HEK293T (cell line): ENCODE measurements at regions not wholly inside any gene's neighbourhood (a gene's known extent, or its start where the extent isn't known, plus 50 kb on each side); places are given as distances from the start of the nearest gene placed in this dataset.

Experiments
- BHLHE40 ChIP-seq: fragments of 450-650 bp; IDR thresholded peaks from 2 replicates; pipeline ENCODE4 v1.6.1; 2016; ENCODE audit warnings: mild to moderate bottlenecking, moderate library complexity, borderline replicate concordance
- CTBP1 ChIP-seq: fragments of 450-650 bp; IDR thresholded peaks from 2 replicates; pipeline ENCODE4 v1.6.1; 2016; ENCODE audit warnings: borderline replicate concordance
- ELF4 ChIP-seq: fragments of 450-650 bp; IDR thresholded peaks from 2 replicates; pipeline ENCODE4 v1.6.1; 2017; ENCODE audit warnings: antibody characterized with exemption
- L3MBTL2 ChIP-seq: fragments of 450-650 bp; conservative IDR thresholded peaks from 2 replicates; pipeline ENCODE4 v1.6.1; 2016; ENCODE audit warnings: mild to moderate bottlenecking
- SP1 ChIP-seq: fragments of 450-650 bp; IDR thresholded peaks from 2 replicates; pipeline ENCODE4 v1.6.1; 2017
- SUZ12 ChIP-seq: fragments of 450-650 bp; IDR thresholded peaks from 2 replicates; pipeline ENCODE4 v1.6.1; 2016; ENCODE audit warnings: mild to moderate bottlenecking
- ZNF384 ChIP-seq: fragments of 450-650 bp; IDR thresholded peaks from 2 replicates; pipeline ENCODE4 v1.6.1; 2016

- no peak for TF ChIP-seq BHLHE40
- no peak for TF ChIP-seq ELF4
- no peak for TF ChIP-seq SP1
- no peak for TF ChIP-seq L3MBTL2
- TF ChIP-seq SUZ12 = no peak
- TF ChIP-seq ZNF384 = no peak
- no peak for TF ChIP-seq CTBP1
These were observed 56.1 kb upstream of the SPRED2 start for GRCh38 chr2:65488527-65488926.
